ENCODE measurements at regions not wholly inside any gene's neighbourhood (a gene's known extent, or its start where the extent isn't known, plus 50 kb on each side); places are given as distances from the start of the nearest gene placed in this dataset.

- H3K36me3 ChIP-seq = no peaks in the 10 kb centered on the region
- H3K27ac ChIP-seq (replicated peaks) = no peak overlapping the region
- H3K9me3 ChIP-seq (replicated peaks) = no peaks in the 10 kb centered on the region
- H3K4me1 ChIP-seq = no peaks in the 10 kb centered on the region
- DNase-seq = no peak
- H3K4me3 ChIP-seq = no peak overlapping the region
- TF ChIP-seq, protein P1, sequence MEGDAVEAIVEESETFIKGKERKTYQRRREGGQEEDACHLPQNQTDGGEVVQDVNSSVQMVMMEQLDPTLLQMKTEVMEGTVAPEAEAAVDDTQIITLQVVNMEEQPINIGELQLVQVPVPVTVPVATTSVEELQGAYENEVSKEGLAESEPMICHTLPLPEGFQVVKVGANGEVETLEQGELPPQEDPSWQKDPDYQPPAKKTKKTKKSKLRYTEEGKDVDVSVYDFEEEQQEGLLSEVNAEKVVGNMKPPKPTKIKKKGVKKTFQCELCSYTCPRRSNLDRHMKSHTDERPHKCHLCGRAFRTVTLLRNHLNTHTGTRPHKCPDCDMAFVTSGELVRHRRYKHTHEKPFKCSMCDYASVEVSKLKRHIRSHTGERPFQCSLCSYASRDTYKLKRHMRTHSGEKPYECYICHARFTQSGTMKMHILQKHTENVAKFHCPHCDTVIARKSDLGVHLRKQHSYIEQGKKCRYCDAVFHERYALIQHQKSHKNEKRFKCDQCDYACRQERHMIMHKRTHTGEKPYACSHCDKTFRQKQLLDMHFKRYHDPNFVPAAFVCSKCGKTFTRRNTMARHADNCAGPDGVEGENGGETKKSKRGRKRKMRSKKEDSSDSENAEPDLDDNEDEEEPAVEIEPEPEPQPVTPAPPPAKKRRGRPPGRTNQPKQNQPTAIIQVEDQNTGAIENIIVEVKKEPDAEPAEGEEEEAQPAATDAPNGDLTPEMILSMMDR (IDR thresholded peaks at IDR 0.05; ENCODE audit: borderline replicate concordance) = no peak
- H3K27me3 ChIP-seq (ENCODE audit: low read depth) = peaks cover 23% of the 10 kb centered on the region
- intact Hi-C loops (cut with micrococcal nuclease) = no loop called here
These were observed 297.9 kb upstream of the RIMS1 start for GRCh38 chr6:71588490-71588889.

GRCh38 chr6:71589254-71589653 lies 297.1 kb upstream of the RIMS1 start:
- Histone ChIP-seq H3K4me3 (no peak overlapping the region), H3K27ac (replicated peaks) (no peak overlapping the region), H3K9me3 (replicated peaks) (no peaks in the 10 kb centered on the region), H3K4me1 (no peaks in the 10 kb centered on the region), H3K36me3 (no peaks in the 10 kb centered on the region), H3K27me3 (ENCODE audit: low read depth) (peaks cover 23% of the 10 kb centered on the region)
- intact Hi-C loops (cut with micrococcal nuclease) = no loop called here
- TF ChIP-seq, protein P1 (IDR thresholded peaks at IDR 0.05; ENCODE audit: borderline replicate concordance) = no peak
- DNase-seq = no peak

DNA sequence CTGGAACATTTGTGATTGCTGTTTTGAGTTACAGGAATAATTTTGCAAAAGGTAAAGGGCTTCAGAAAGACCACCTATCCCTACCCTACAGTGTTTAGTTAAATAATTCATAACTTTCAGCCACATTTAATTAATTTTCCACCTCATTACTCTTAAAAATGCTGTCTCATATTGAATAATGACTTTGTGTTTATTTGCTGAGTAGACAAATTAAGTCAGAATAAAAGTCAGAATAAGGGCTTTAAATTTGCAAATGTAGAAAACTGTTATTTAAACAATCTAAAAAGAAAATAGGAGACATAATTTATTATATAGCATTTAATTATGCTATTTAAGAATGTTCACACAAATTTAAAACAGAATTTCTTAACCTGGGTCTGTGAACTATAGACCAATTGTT lies 293.7 kb upstream of the RIMS1 start:
- DNase-seq = no peak
- Histone ChIP-seq H3K9me3 (replicated peaks) (no peaks in the 10 kb centered on the region), H3K4me3 (no peak overlapping the region), H3K4me1 (no peaks in the 10 kb centered on the region), H3K27me3 (ENCODE audit: low read depth) (peaks cover 18% of the 10 kb centered on the region), H3K36me3 (no peaks in the 10 kb centered on the region), H3K27ac (replicated peaks) (no peak overlapping the region)
- TF ChIP-seq, protein P1 (IDR thresholded peaks at IDR 0.05; ENCODE audit: borderline replicate concordance) = no peak
- intact Hi-C loops (cut with micrococcal nuclease) = no loop called here

DNA sequence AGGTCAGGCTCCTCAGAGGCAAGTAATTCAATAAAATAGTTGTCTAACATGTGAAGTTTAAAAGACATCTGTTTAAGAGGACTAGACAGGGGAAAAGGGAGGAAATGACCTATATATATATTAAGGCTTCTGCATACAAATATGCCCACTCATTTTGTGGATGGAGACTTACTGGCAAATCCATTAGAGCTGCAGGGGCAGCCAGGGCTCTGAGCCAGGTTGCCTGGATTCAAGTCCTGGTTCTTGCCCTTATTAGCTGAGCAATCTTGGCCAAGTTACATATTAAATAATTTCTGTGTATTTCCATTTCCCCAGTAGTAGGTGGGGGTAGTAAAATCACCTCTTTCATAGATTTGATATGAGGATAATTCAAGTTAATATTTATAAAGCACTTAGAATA lies 287.0 kb upstream of the RIMS1 start:
- H3K27me3 ChIP-seq (ENCODE audit: low read depth) = no peaks in the 10 kb centered on the region
- intact Hi-C loops (cut with micrococcal nuclease) = no loop called here
- no peaks in the 10 kb centered on the region for H3K36me3 ChIP-seq
- H3K4me1 ChIP-seq = peaks cover 9% of the 10 kb centered on the region
- DNase-seq = no peak
- no peaks in the 10 kb centered on the region for H3K9me3 ChIP-seq (replicated peaks)
- H3K4me3 ChIP-seq = no peak overlapping the region
- TF ChIP-seq, protein P1 (IDR thresholded peaks at IDR 0.05; ENCODE audit: borderline replicate concordance) = no peak
- H3K27ac ChIP-seq (replicated peaks) = no peak overlapping the region

DNA sequence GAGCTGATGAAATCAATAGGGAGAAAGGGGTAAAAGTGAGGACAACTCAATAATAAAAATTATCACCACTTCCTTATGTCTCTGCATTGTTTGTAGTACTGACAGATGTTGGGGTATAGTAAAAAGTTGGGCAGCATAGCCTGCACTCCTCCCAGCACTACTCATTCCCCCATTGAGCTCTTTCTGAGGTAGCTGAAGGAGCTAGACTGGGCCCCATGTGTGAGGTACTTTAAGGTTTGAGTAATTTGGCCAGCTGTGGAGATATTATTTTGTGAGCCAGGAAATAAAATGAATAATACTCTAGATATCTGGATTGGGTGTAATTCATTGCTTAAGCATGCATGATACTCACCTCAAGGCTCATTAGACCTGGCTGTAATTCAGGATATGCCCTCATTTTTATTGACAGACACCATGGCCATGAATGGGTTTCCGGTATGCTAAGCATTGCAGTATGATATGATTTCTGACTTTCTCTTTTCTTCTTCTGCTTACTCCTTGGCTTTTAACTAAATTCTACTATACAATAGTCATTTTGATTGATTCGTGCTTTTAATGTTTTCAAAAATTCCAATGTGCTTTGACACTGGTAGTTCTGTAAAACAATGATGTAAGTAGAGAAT lies 283.9 kb upstream of the RIMS1 start:
- H3K4me3 ChIP-seq = no peak overlapping the region
- no peaks in the 10 kb centered on the region for H3K9me3 ChIP-seq (replicated peaks)
- no peak overlapping the region for H3K27ac ChIP-seq (replicated peaks)
- H3K4me1 ChIP-seq = peaks cover 9% of the 10 kb centered on the region
- intact Hi-C loops (cut with micrococcal nuclease) = no loop called here
- TF ChIP-seq, protein P1 (IDR thresholded peaks at IDR 0.05; ENCODE audit: borderline replicate concordance) = no peak
- DNase-seq = no peak
- no peaks in the 10 kb centered on the region for H3K36me3 ChIP-seq
- no peaks in the 10 kb centered on the region for H3K27me3 ChIP-seq (ENCODE audit: low read depth)
